ENCODE measurements at regions not wholly inside any gene's neighbourhood (a gene's known extent, or its start where the extent isn't known, plus 50 kb on each side); places are given as distances from the start of the nearest gene placed in this dataset.

- TF ChIP-seq, protein P1, sequence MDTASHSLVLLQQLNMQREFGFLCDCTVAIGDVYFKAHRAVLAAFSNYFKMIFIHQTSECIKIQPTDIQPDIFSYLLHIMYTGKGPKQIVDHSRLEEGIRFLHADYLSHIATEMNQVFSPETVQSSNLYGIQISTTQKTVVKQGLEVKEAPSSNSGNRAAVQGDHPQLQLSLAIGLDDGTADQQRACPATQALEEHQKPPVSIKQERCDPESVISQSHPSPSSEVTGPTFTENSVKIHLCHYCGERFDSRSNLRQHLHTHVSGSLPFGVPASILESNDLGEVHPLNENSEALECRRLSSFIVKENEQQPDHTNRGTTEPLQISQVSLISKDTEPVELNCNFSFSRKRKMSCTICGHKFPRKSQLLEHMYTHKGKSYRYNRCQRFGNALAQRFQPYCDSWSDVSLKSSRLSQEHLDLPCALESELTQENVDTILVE (CRISPR knock-in tag; IDR thresholded peaks at IDR 0.05) = no peak
- TF ChIP-seq SP4 (CRISPR knock-in tag; IDR thresholded peaks at IDR 0.05) (no peak), ZSCAN12 (CRISPR knock-in tag; IDR thresholded peaks at IDR 0.05) (no peak)
- TF ChIP-seq, protein P2, sequence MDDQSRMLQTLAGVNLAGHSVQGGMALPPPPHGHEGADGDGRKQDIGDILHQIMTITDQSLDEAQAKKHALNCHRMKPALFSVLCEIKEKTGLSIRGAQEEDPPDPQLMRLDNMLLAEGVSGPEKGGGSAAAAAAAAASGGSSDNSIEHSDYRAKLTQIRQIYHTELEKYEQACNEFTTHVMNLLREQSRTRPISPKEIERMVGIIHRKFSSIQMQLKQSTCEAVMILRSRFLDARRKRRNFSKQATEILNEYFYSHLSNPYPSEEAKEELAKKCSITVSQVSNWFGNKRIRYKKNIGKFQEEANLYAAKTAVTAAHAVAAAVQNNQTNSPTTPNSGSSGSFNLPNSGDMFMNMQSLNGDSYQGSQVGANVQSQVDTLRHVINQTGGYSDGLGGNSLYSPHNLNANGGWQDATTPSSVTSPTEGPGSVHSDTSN (CRISPR knock-in tag; IDR thresholded peaks at IDR 0.05; ENCODE audit: borderline replicate concordance) = no peak
- TF ChIP-seq, protein P3, sequence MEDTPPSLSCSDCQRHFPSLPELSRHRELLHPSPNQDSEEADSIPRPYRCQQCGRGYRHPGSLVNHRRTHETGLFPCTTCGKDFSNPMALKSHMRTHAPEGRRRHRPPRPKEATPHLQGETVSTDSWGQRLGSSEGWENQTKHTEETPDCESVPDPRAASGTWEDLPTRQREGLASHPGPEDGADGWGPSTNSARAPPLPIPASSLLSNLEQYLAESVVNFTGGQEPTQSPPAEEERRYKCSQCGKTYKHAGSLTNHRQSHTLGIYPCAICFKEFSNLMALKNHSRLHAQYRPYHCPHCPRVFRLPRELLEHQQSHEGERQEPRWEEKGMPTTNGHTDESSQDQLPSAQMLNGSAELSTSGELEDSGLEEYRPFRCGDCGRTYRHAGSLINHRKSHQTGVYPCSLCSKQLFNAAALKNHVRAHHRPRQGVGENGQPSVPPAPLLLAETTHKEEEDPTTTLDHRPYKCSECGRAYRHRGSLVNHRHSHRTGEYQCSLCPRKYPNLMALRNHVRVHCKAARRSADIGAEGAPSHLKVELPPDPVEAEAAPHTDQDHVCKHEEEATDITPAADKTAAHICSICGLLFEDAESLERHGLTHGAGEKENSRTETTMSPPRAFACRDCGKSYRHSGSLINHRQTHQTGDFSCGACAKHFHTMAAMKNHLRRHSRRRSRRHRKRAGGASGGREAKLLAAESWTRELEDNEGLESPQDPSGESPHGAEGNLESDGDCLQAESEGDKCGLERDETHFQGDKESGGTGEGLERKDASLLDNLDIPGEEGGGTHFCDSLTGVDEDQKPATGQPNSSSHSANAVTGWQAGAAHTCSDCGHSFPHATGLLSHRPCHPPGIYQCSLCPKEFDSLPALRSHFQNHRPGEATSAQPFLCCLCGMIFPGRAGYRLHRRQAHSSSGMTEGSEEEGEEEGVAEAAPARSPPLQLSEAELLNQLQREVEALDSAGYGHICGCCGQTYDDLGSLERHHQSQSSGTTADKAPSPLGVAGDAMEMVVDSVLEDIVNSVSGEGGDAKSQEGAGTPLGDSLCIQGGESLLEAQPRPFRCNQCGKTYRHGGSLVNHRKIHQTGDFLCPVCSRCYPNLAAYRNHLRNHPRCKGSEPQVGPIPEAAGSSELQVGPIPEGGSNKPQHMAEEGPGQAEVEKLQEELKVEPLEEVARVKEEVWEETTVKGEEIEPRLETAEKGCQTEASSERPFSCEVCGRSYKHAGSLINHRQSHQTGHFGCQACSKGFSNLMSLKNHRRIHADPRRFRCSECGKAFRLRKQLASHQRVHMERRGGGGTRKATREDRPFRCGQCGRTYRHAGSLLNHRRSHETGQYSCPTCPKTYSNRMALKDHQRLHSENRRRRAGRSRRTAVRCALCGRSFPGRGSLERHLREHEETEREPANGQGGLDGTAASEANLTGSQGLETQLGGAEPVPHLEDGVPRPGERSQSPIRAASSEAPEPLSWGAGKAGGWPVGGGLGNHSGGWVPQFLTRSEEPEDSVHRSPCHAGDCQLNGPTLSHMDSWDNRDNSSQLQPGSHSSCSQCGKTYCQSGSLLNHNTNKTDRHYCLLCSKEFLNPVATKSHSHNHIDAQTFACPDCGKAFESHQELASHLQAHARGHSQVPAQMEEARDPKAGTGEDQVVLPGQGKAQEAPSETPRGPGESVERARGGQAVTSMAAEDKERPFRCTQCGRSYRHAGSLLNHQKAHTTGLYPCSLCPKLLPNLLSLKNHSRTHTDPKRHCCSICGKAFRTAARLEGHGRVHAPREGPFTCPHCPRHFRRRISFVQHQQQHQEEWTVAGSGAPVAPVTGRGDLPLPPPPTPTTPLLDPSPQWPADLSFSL (CRISPR knock-in tag; IDR thresholded peaks at IDR 0.05) = no peak
Measured at GRCh38 chr3:5569152-5569551, 381.6 kb downstream of the EDEM1 start (continued).
